ENCODE measurements at regions not wholly inside any gene's neighbourhood (a gene's known extent, or its start where the extent isn't known, plus 50 kb on each side); places are given as distances from the start of the nearest gene placed in this dataset.

- WGBS (ENCODE audit: insufficient coverage, insufficient replicate concordance, low lambda C conversion rate, missing lambda C conversion rate): 32% methylated on average over 3 of the region's 3 CpGs
- intact Hi-C loops (cut with micrococcal nuclease; ENCODE audit: unreplicated experiment) (no loop called here), in situ Hi-C loops (cut with MboI) (no loop called here)
- Histone ChIP-seq H3K36me3 (ENCODE audit: control insufficient read depth in 2 of 2, insufficient read depth in 2 of 2, low read length in 1 of 2) (no peaks in the 10 kb centered on the region), H3K9me3 (replicated peaks; ENCODE audit: control insufficient read depth, insufficient read depth, low read length) (no peaks in the 10 kb centered on the region), H2AFZ (ENCODE audit: control insufficient read depth, low read depth, low read length) (no peak overlapping the region), H3K4me3 (no peak overlapping the region), H3K27me3 (replicated peaks in 1 of 2; ENCODE audit: control insufficient read depth in 2 of 2, insufficient read depth in 2 of 2, low read length in 1 of 2) (peaks cover 0 to 3% of the 10 kb centered on the region in 2 experiments; a peak in 2 of 4 replicates), H3K4me2 (ENCODE audit: control insufficient read depth, insufficient read depth) (no peak overlapping the region), H3K27ac (ENCODE audit: control insufficient read depth, insufficient read depth) (no peak overlapping the region), H3K9ac (ENCODE audit: control insufficient read depth, insufficient read depth, low read length) (no peak overlapping the region), H3K79me2 (ENCODE audit: control insufficient read depth, insufficient read depth, low read length) (no peaks in the 10 kb centered on the region), H3K4me1 (ENCODE audit: control insufficient read depth, insufficient read depth, low read length) (no peaks in the 10 kb centered on the region), H4K20me1 (ENCODE audit: control insufficient read depth, insufficient read depth) (no peaks in the 10 kb centered on the region; the same call in 1 of the 2 replicates)
- CTCF ChIA-PET: no interaction called here
- RAD21 ChIA-PET (ENCODE audit: unreplicated experiment): no interaction called here
- POLR2A ChIA-PET: no interaction called here
- TF ChIP-seq PRDM15 (CRISPR knock-in tag; IDR thresholded peaks at IDR 0.05) (no peak), RCOR1 (conservative IDR thresholded peaks at IDR 0.05; ENCODE audit: low read depth, low read length) (no peak), YY1 (IDR thresholded peaks at IDR 0.05; ENCODE audit: low read depth, low read length) (no peak), IRF5 (IDR thresholded peaks at IDR 0.05; ENCODE audit: borderline replicate concordance) (no peak), PAX8 (IDR thresholded peaks at IDR 0.05) (no peak), ZBTB33 (IDR thresholded peaks at IDR 0.05) (no peak), RAD51 (IDR thresholded peaks at IDR 0.05) (no peak), EGR1 (IDR thresholded peaks at IDR 0.05; ENCODE audit: borderline replicate concordance in 1 of 2, low read depth in 2 of 2, low read length in 2 of 2) (no peak), SRF (IDR thresholded peaks at IDR 0.05; ENCODE audit: low read depth in 2 of 2, low read length in 2 of 2) (no peak)
- no peak for DNase-seq (ENCODE audit: low read depth, low spot score)
- SMC1A ChIA-PET (ENCODE audit: uncharacterized antibody, unreplicated experiment): no interaction called here
- FAIRE-seq: no peak
- no peak for ATAC-seq
- no TSS peak for BruUV-seq (replicated peaks)
Observed at GRCh38 chr9:592733-593132, 248.8 kb upstream of the DMRT1 start.

All from GM12878 (cell line).